ENCODE measurements at regions not wholly inside any gene's neighbourhood (a gene's known extent, or its start where the extent isn't known, plus 50 kb on each side); places are given as distances from the start of the nearest gene placed in this dataset.

- peak overlapping the region; percentile 59; the same call in 1 of the 2 replicates for H3K4me2 ChIP-seq (ENCODE audit: low read depth, low read length)
- H2BK120ac ChIP-seq (ENCODE audit: low read depth, low read length): 0 out of 2 replicates have a peak overlapping the region, but pooled peaks have one; percentile 80
- in situ Hi-C loops (cut with MboI; ENCODE audit: low sequenced_read_pairs): no loop called here
- peak overlapping the region; percentile 45; the same call in 1 of the 2 replicates for H3K4ac ChIP-seq (ENCODE audit: low read depth, low read length)
- H2BK5ac ChIP-seq (ENCODE audit: low read depth, low read length, poor library complexity, severe bottlenecking): peak overlapping the region; percentile 87
- H2AFZ ChIP-seq (replicated peaks; ENCODE audit: low read length, poor library complexity): no peak overlapping the region
- intact Hi-C loops (cut with micrococcal nuclease): loop anchor here (5.0 kb wide), 1 partner anchor 246 kb away; no protein-coding TSS in a partner anchor
- no peak overlapping the region for H3K23ac ChIP-seq (ENCODE audit: low read depth, low read length)
- H3K27ac ChIP-seq (ENCODE audit: insufficient read depth, low read length): no peak overlapping the region
- DNase-seq: peak; percentile 83
- ATAC-seq (ENCODE audit: low read depth): peak; percentile 92
- H3K56ac ChIP-seq (ENCODE audit: extremely low read depth, insufficient read depth, low read length): peak overlapping the region; percentile 43; the same call in 1 of the 2 replicates
- H3K18ac ChIP-seq (ENCODE audit: low read depth, low read length): peak overlapping the region; percentile 50; the same call in 1 of the 2 replicates
- no peaks in the 10 kb centered on the region for H4K20me1 ChIP-seq (ENCODE audit: insufficient read depth, low read length)
- no peak overlapping the region for H2BK15ac ChIP-seq (ENCODE audit: low read depth, low read length)
- no peak overlapping the region for H2AK9ac ChIP-seq (replicated peaks; ENCODE audit: low read depth, low read length, poor library complexity)
- BruUV-seq (replicated peaks): no TSS peak
- H3K4me1 ChIP-seq (ENCODE audit: control insufficient read depth, insufficient read depth, low read length): peaks cover 2% of the 10 kb centered on the region; the same call in 1 of the 2 replicates
- H2AK5ac ChIP-seq (ENCODE audit: low read depth, low read length): no peak overlapping the region
- 0 out of 2 replicates have a peak overlapping the region, but pooled peaks have one; percentile 80 for H2BK20ac ChIP-seq (ENCODE audit: low read depth, low read length)
- dilution Hi-C loops (cut with HindIII; ENCODE audit: low sequenced_read_pairs, unreplicated experiment): no loop called here
- no peak overlapping the region for H4K91ac ChIP-seq (ENCODE audit: insufficient read depth, low read depth, low read length)
- H3K4me3 ChIP-seq (ENCODE audit: insufficient read depth, low read depth, low read length): no peak overlapping the region
- no peaks in the 10 kb centered on the region; the same call in 1 of the 2 replicates for H3K9me1 ChIP-seq (ENCODE audit: insufficient read depth, low read length)
- H4K8ac ChIP-seq (ENCODE audit: low read depth in 2 of 2, low read length in 2 of 2): peak overlapping the region in 1 of 2 experiments; percentile 11; a peak in 1 of 4 replicates
- ChIA-PET POLR2A (ENCODE audit: unreplicated experiment) (no interaction called here), CTCF (interaction anchor here (0.5 kb wide), 1 partner anchor 48 kb away, joined by 3 read pairs; no protein-coding TSS in a partner anchor)
- no peaks in the 10 kb centered on the region for H3K9me3 ChIP-seq (ENCODE audit: control insufficient read depth, insufficient read depth, low read length)
- H3K14ac ChIP-seq (replicated peaks; ENCODE audit: low read depth, low read length): no peak overlapping the region
- TF ChIP-seq CHD1 (IDR thresholded peaks at IDR 0.05; ENCODE audit: low read depth, low read length) (no peak), CEBPB (IDR thresholded peaks at IDR 0.05; ENCODE audit: low read depth, low read length) (peak; percentile 43; the same call in 1 of the 2 replicates)
- no peaks in the 10 kb centered on the region for H3K27me3 ChIP-seq (ENCODE audit: control insufficient read depth, insufficient read depth, low read length)
- H4K5ac ChIP-seq (ENCODE audit: low read depth, low read length): no peak overlapping the region
- H3K9ac ChIP-seq (ENCODE audit: low read depth, low read length): no peak overlapping the region
- H3K79me1 ChIP-seq (ENCODE audit: low read depth in 1 of 2, low read length in 2 of 2): no peaks in the 10 kb centered on the region
- no peaks in the 10 kb centered on the region for H3K36me3 ChIP-seq (ENCODE audit: control insufficient read depth, insufficient read depth, low read length)
- no CpG with 5 or more reads among the region's 2 CpGs for WGBS, 2 experiments (ENCODE audit: extremely low coverage in 2 of 2, insufficient read length in 1 of 2)
Measured at GRCh38 chr12:84131076-84131475, 781.5 kb downstream of the SLC6A15 start.

Data from IMR-90 (cell line).